ENCODE measurements at regions not wholly inside any gene's neighbourhood (a gene's known extent, or its start where the extent isn't known, plus 50 kb on each side); places are given as distances from the start of the nearest gene placed in this dataset.

DNA sequence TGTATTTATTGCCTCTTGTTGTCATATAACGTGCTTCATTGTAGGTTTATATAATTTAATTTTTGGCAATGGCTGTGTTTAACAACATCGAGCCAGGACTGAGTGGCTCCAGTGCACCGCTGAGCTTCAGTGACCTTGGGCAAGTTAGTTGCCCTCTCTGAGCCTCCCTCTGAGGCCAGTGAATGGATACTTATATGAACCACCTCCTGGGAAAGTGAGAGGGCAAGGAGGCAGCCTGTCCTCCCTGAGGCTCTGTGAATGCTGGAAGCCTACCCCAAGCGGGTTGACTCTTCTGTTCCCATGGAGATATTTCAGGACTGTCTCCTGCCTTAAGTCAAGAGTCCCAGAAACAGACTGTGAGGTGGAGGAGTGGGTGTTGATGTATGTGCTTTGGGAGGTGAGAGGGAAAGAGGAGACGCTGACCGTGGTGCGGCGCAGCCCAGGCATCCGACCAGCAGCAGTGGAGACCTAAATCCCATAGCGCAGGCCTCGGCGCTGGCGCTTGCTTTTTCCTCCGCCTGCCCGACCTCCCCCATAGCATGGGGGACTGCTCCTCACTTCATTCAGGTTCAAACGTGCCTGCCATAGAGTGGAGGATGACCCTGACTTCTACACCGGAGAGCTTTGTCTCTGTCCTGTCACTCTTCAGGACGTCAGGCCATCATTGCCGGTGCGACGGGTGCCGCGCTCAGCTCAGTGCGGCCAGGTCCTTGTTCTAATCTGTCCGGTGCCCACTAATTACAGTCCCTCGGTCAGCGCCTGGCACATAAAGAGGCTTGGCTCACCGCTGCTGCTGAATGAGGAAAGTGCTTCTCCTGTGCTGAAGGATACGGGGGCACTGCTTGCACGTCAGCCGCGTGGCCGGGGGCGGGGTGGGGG is 167.3 kb upstream of the HS6ST1 start:
- H3K4me1 ChIP-seq (ENCODE audit: low read depth, poor library complexity, severe bottlenecking): no peaks in the 10 kb centered on the region
- TF ChIP-seq, protein P1, sequence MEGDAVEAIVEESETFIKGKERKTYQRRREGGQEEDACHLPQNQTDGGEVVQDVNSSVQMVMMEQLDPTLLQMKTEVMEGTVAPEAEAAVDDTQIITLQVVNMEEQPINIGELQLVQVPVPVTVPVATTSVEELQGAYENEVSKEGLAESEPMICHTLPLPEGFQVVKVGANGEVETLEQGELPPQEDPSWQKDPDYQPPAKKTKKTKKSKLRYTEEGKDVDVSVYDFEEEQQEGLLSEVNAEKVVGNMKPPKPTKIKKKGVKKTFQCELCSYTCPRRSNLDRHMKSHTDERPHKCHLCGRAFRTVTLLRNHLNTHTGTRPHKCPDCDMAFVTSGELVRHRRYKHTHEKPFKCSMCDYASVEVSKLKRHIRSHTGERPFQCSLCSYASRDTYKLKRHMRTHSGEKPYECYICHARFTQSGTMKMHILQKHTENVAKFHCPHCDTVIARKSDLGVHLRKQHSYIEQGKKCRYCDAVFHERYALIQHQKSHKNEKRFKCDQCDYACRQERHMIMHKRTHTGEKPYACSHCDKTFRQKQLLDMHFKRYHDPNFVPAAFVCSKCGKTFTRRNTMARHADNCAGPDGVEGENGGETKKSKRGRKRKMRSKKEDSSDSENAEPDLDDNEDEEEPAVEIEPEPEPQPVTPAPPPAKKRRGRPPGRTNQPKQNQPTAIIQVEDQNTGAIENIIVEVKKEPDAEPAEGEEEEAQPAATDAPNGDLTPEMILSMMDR (conservative IDR thresholded peaks at IDR 0.05; ENCODE audit: low read depth, low read length): no peak
- no peaks in the 10 kb centered on the region for H3K27me3 ChIP-seq (ENCODE audit: insufficient read depth, low read depth)
- H3K9ac ChIP-seq: no peak overlapping the region
- H2AFZ ChIP-seq (ENCODE audit: low read depth): no peak overlapping the region
- no peaks in the 10 kb centered on the region for H4K20me1 ChIP-seq (ENCODE audit: insufficient read depth)
- no peaks in the 10 kb centered on the region for H3K79me2 ChIP-seq (ENCODE audit: insufficient read depth, low read depth)
- no peak overlapping the region for H3K4me2 ChIP-seq
- H3K4me3 ChIP-seq (IDR thresholded peaks at IDR 0.05; ENCODE audit: insufficient read depth, low read depth, low read length): no peak overlapping the region
- H3K36me3 ChIP-seq (ENCODE audit: insufficient read depth): no peaks in the 10 kb centered on the region
- H3K27ac ChIP-seq: no peak overlapping the region

DNA sequence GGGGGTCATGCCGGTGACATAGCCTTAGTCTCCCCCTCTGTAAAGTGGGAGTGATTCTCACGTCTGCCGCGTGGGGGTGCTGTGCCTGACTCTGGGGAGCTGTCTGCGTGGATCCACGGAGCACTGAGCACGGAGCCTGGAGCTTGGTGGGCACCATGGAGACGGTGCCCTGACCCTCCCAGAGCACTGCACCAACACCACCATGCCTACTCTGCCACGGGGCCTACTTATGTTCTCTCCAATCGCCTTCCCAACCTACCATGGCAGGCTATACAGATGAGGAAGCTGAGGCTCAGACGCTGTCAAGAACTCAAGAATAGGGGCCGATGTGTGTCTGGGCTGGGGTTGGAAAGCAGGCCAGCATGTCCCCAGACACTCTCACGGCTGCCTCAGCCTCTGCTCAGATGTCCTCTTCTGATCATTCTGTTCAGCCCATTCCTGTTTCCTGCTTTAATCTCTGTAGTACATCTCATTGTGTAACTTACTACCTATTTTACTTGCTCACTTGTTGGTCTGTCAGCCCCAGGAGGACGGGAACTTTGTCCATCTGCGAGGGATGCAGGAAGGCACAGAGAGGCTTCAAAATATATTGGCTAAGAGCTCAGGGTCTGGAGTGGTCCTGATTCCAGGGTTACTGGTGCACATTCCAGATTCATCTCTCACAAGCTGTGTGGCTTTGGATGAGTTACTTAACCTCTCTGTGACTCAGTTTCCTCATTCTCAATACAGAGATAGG is 168.1 kb upstream of the HS6ST1 start:
- TF ChIP-seq, protein P1 (conservative IDR thresholded peaks at IDR 0.05; ENCODE audit: low read depth, low read length): no peak
- no peaks in the 10 kb centered on the region for H4K20me1 ChIP-seq (ENCODE audit: insufficient read depth)
- no peaks in the 10 kb centered on the region for H3K4me1 ChIP-seq (ENCODE audit: low read depth, poor library complexity, severe bottlenecking)
- H3K27ac ChIP-seq: no peak overlapping the region
- no peaks in the 10 kb centered on the region for H3K27me3 ChIP-seq (ENCODE audit: insufficient read depth, low read depth)
- no peak overlapping the region for H3K4me3 ChIP-seq (IDR thresholded peaks at IDR 0.05; ENCODE audit: insufficient read depth, low read depth, low read length)
- no peak overlapping the region for H3K4me2 ChIP-seq
- H3K36me3 ChIP-seq (ENCODE audit: insufficient read depth): no peaks in the 10 kb centered on the region
- no peak overlapping the region for H2AFZ ChIP-seq (ENCODE audit: low read depth)
- no peaks in the 10 kb centered on the region for H3K79me2 ChIP-seq (ENCODE audit: insufficient read depth, low read depth)
- H3K9ac ChIP-seq: no peak overlapping the region

DNA sequence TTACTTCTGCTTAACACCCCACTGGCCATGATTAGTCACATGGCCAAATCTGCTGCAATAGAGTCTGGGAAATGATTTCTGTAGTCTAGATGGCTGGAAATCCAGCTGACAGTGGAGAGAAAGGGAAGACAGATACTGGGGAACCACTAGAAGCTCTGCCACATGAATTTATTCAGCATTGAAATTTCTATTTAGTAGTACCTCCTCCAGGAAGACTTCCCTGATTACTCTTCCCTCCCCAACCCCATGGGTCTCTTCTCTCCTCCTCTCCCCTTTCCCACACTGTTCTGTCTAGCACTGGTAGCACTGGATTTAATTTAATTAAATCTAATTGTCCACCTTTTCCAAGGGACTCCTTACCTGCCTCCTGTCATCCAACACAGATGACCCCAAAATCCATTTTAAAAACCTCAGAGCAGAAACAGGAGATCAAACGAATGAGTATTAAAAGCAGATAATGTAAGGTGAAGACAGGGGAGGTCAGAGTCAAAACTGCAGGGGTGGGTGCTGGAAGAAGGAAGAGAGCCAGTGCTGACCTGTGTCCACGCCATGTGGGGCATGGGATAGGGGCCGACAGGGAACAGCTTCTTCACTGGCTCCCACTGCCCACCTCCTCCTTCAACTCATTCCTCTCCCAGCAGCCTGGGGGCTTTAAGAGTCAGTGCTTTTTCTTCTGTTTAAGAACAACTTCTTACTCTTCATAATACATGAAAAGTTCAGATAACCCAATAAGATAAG is 169.2 kb upstream of the HS6ST1 start:
- no peak overlapping the region for H3K9ac ChIP-seq
- no peak overlapping the region for H2AFZ ChIP-seq (ENCODE audit: low read depth)

DNA sequence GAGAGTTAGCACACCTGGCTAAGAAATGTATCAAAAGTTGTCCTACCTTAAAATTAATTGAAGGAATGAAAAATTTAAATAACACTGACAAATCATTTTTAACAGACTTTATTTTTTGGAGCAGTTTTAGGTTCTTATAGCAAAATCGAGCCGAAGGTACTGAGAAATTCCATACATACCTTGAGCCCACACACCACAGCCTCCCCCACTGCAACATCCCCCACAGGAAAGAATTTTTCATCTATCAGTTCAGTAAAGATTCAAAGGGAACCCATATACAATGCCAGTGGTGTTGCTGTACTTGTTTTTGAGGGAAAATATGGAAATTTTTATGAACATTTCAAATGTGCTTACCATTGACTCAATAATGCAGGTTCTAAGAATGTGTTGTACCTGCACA is 169.8 kb upstream of the HS6ST1 start:
- H3K9ac ChIP-seq: no peak overlapping the region
- no peak overlapping the region for H3K4me3 ChIP-seq (IDR thresholded peaks at IDR 0.05; ENCODE audit: insufficient read depth, low read depth, low read length)
- H3K27ac ChIP-seq: no peak overlapping the region
- TF ChIP-seq, protein P1 (conservative IDR thresholded peaks at IDR 0.05; ENCODE audit: low read depth, low read length): no peak
- no peaks in the 10 kb centered on the region for H3K4me1 ChIP-seq (ENCODE audit: low read depth, poor library complexity, severe bottlenecking)
- H3K36me3 ChIP-seq (ENCODE audit: insufficient read depth): no peaks in the 10 kb centered on the region
- H3K4me2 ChIP-seq: no peak overlapping the region
- H4K20me1 ChIP-seq (ENCODE audit: insufficient read depth): no peaks in the 10 kb centered on the region
- H3K27me3 ChIP-seq (ENCODE audit: insufficient read depth, low read depth): no peaks in the 10 kb centered on the region
- no peaks in the 10 kb centered on the region for H3K79me2 ChIP-seq (ENCODE audit: insufficient read depth, low read depth)
- no peak overlapping the region for H2AFZ ChIP-seq (ENCODE audit: low read depth)

More for the DNA sequence above, 169.2 kb upstream of the HS6ST1 start:
- Histone ChIP-seq H3K36me3 (ENCODE audit: insufficient read depth) (no peaks in the 10 kb centered on the region), H3K4me1 (ENCODE audit: low read depth, poor library complexity, severe bottlenecking) (no peaks in the 10 kb centered on the region), H3K27ac (no peak overlapping the region), H3K79me2 (ENCODE audit: insufficient read depth, low read depth) (no peaks in the 10 kb centered on the region), H4K20me1 (ENCODE audit: insufficient read depth) (no peaks in the 10 kb centered on the region), H3K4me3 (IDR thresholded peaks at IDR 0.05; ENCODE audit: insufficient read depth, low read depth, low read length) (no peak overlapping the region), H3K4me2 (no peak overlapping the region), H3K27me3 (ENCODE audit: insufficient read depth, low read depth) (no peaks in the 10 kb centered on the region)
- TF ChIP-seq, protein P1 (conservative IDR thresholded peaks at IDR 0.05; ENCODE audit: low read depth, low read length): no peak

Measured in KMS-11 (cell line).